ENCODE measurements at regions not wholly inside any gene's neighbourhood (a gene's known extent, or its start where the extent isn't known, plus 50 kb on each side); places are given as distances from the start of the nearest gene placed in this dataset.
"Not testable (repeated sequence)": the region's sequence is repeated elsewhere in the genome, so short reads cannot be mapped to it uniquely, and the experiment has no call there.

DNA sequence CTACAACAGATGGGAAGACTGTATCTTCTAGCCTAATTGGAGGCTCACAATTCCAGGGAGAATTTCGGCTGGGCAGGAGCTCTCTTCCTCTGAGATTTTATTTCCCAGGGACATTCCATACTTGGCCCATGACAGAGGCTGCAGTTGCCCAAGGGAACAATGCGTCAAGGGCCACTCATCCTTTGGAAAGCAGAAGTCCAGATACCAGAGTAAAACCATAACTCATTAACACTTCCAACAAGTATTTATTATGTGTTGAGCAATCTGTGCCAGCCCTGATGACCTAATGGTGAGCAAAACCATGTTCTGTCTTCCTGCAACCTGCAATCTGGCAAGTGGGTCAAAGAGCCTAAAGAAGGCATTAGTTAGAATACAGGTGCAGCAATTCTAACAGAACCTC, 191.2 kb upstream of the IRF2BP2 start:
- not testable (repeated sequence) for TF ChIP-seq CTCF, POLR2A (IDR thresholded peaks at IDR 0.05)

Data from uterus (tissue), 2 donors.